Adrenal gland (tissue), 9 donors: ENCODE measurements at regions not wholly inside any gene's neighbourhood (a gene's known extent, or its start where the extent isn't known, plus 50 kb on each side); places are given as distances from the start of the nearest gene placed in this dataset.

Source experiments
- DNase-seq, 7 donors: peaks; one replicate each; pipeline ENCODE4 v3.0.0-alpha.2; 2019 to 2020
- H3K27ac ChIP-seq, 5 donors: fragments of 200-600 bp; sonication (generic) in 4 of 5; 1 replicate in 3 of 5; 2 replicates in 2 of 5; pipeline versions ENCODE4 v1.5.1 to v1.8.0; 2016 to 2020; ENCODE audit warnings: mild to moderate bottlenecking in 1 of 5
- H3K27me3 ChIP-seq: fragments of 200-600 bp; 2 replicates; pipeline ENCODE4 v1.8.0; 2021
- H3K36me3 ChIP-seq, 2 donors: fragments of 200-600 bp; replicated peaks in 1 of 2; 1 replicate in 1 of 2; 2 replicates in 1 of 2; pipeline versions ENCODE4 v1.5.1 to v1.8.0; 2018 to 2022
- H3K4me1 ChIP-seq, 2 donors: fragments of 200-600 bp; replicated peaks in 1 of 2; 1 replicate in 1 of 2; 2 replicates in 1 of 2; pipeline versions ENCODE4 v1.5.1 to v1.8.0; 2018 to 2021
- H3K4me3 ChIP-seq, 4 donors: fragments of 200-600 bp; sonication (generic) in 3 of 4; one replicate each; pipeline ENCODE4 v1.5.1; 2016 to 2018
- H3K9me3 ChIP-seq, 3 donors: fragments of 200-600 bp; sonication (generic) in 1 of 3; replicated peaks in 1 of 3; 1 replicate in 2 of 3; 2 replicates in 1 of 3; pipeline versions ENCODE4 v1.5.1 to v1.8.0; 2016 to 2021
- CTCF ChIP-seq, 6 experiments: fragments of 450-650 bp in 4 of 6; fragments of 200-600 bp in 2 of 6; sonication (generic) in 1 of 6; IDR thresholded peaks; 1 replicate in 5 of 6; 2 replicates in 1 of 6; pipeline versions ENCODE4 v1.5.1 to v1.8.0; 2016 to 2021; ENCODE audit warnings: antibody characterized with exemption in 6 of 6, mild to moderate bottlenecking in 2 of 6, moderate library complexity in 1 of 6
- POLR2A ChIP-seq, 2 donors: fragments of 450-650 bp; IDR thresholded peaks; one replicate each; pipeline ENCODE4 v1.6.1; 2017; ENCODE audit warnings: antibody characterized with exemption in 2 of 2, mild to moderate bottlenecking in 2 of 2, moderate library complexity in 1 of 2
- WGBS, 4 donors: extraction: QIAGEN DNeasy Blood & Tissue Kit in 2 of 4; methylation state at CpG; one replicate each; pipeline versions ENCODE4 v1.1.5 to v1.1.7; 2013 to 2017; 5-methylcytosine and 5-hydroxymethylcytosine counted together
- intact Hi-C, 2 donors: fragments of 100-400 bp; cut with DNase I; formaldehyde crosslinking; loops; one replicate each; pipeline versions ENCODE4 v1.14.1 to v1.15.0; 2022 to 2023
- donor health status: healthy with polysubstance abuse.
- donor health status: Bipolar disorder and iron deficiency.
- donor health status: DM: yes; HTN: yes; CAD: no.
- donor health status: DM: no; HTN: no; CAD: no.
- donor health status: DM: no; HTN: no; CAD: no.

DNA sequence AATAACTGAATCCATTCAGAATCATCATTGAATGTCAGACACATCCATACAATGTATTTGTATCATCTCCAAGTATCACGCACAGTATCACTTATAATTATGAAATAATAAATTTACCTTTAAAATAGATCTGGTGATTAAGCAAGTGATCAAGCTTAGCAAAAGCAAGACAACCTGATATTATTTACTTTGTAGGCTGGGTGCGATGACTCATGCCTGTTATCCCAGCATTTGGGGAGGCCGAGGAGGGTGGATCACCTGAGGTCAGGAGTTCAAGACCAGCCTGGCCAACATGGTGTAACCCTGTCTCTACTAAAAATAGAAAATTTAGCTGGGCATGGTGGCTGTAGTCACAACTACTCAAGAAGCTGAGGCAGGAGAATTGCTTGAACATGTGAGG, 421.0 kb upstream of the NETO1 start:
- 63 to 74% (median 69%) methylated on average over 3 of the region's 3 CpGs for WGBS, 4 donors
- H3K4me1 ChIP-seq: no peaks in the 10 kb centered on the region
- H3K9me3 ChIP-seq: no peaks in the 10 kb centered on the region
- TF ChIP-seq POLR2A (IDR thresholded peaks at IDR 0.05) (no peak), CTCF (IDR thresholded peaks at IDR 0.05) (no peak)
- H3K4me3 ChIP-seq: no peak overlapping the region
- no peak for DNase-seq
- intact Hi-C loops: no loop called here
- no peaks in the 10 kb centered on the region for H3K36me3 ChIP-seq
- no peak overlapping the region for H3K27ac ChIP-seq
- no peaks in the 10 kb centered on the region for H3K27me3 ChIP-seq

- WGBS, 4 donors: 77 to 91% (median 88%) methylated on average over 5 of the region's 5 CpGs
- Histone ChIP-seq H3K9me3 (no peaks in the 10 kb centered on the region), H3K4me3 (no peak overlapping the region), H3K36me3 (no peaks in the 10 kb centered on the region), H3K27me3 (no peaks in the 10 kb centered on the region), H3K27ac (no peak overlapping the region), H3K4me1 (no peaks in the 10 kb centered on the region)
- intact Hi-C loops: no loop called here
- TF ChIP-seq CTCF (IDR thresholded peaks at IDR 0.05): no peak
- no peak for TF ChIP-seq POLR2A (IDR thresholded peaks at IDR 0.05)
- DNase-seq: no peak
Measured at GRCh38 chr18:73286584-73286983, 418.8 kb upstream of the NETO1 start.

- no peaks in the 10 kb centered on the region for H3K36me3 ChIP-seq
- no peaks in the 10 kb centered on the region for H3K27me3 ChIP-seq
- no peaks in the 10 kb centered on the region for H3K9me3 ChIP-seq
- intact Hi-C loops: no loop called here
- DNase-seq: no peak
- no peak overlapping the region for H3K4me3 ChIP-seq
- 50 to 88% (median 82%) methylated on average over 2 to 5 of the region's 5 CpGs for WGBS, 4 donors
- TF ChIP-seq CTCF (IDR thresholded peaks at IDR 0.05) (no peak), POLR2A (IDR thresholded peaks at IDR 0.05) (no peak)
- no peak overlapping the region for H3K27ac ChIP-seq
- H3K4me1 ChIP-seq: no peaks in the 10 kb centered on the region
Measured at GRCh38 chr18:73283788-73284187, 416.0 kb upstream of the NETO1 start.

DNA sequence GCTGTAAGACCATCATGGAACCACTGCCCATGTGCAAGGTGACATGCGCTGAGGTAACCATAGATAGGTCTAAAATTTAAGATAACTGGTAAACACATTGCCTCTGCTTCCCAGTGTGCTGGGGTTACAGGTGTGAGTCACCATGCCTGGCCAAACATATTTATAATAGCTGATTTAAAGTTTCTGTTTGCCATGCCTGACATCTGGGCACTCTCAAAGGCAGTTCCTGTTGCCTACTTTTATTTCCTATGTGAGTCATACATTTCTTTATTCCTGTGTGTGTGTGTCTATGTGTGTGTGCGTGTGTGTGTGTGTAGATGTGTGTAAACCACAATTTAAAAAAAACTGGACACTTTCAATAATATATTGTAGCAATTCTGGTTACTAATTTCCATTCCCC, 415.2 kb upstream of the NETO1 start:
- Histone ChIP-seq H3K27me3 (no peaks in the 10 kb centered on the region), H3K36me3 (no peaks in the 10 kb centered on the region), H3K4me3 (no peak overlapping the region), H3K4me1 (no peaks in the 10 kb centered on the region), H3K27ac (no peak overlapping the region), H3K9me3 (no peaks in the 10 kb centered on the region)
- intact Hi-C loops: no loop called here
- TF ChIP-seq POLR2A (IDR thresholded peaks at IDR 0.05) (no peak), CTCF (IDR thresholded peaks at IDR 0.05) (no peak)
- DNase-seq: no peak
- WGBS, 4 donors: 74 to 88% (median 83%) methylated on average over 2 of the region's 2 CpGs
